ENCODE measurements at regions not wholly inside any gene's neighbourhood (a gene's known extent, or its start where the extent isn't known, plus 50 kb on each side); places are given as distances from the start of the nearest gene placed in this dataset.

DNA sequence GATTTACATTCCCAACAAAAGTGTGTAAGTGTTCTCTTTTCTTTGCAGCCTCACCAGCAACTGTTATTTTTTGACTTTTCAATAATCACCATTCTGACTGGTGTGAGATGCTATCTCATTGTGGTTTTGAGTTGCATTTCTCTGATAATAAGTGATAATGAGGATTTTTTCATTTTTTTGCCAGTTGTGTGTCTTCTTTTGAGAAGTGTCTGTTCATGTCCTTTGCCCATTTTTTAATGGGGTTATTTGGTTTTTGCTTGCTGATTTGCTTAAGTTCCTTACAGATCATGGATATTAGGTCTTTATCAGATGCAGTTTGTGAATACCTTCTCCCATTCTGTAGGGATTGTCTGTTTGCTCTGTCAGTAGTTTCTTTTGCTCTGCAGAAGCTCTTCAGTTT lies 107.7 kb downstream of the EHF start:
- Histone ChIP-seq H3K27ac (ENCODE audit: low read depth, low read length, poor library complexity, severe bottlenecking) (no peak overlapping the region), H3K4me1 (ENCODE audit: insufficient read depth, low read length, poor library complexity, severe bottlenecking) (no peaks in the 10 kb centered on the region), H3K9me3 (ENCODE audit: low read depth, low read length, poor library complexity, severe bottlenecking) (no peaks in the 10 kb centered on the region), H3K36me3 (ENCODE audit: insufficient read depth, low read length, poor library complexity, severe bottlenecking) (no peaks in the 10 kb centered on the region), H3K4me3 (ENCODE audit: low read depth, low read length, poor library complexity, severe bottlenecking) (no peak overlapping the region), H3K27me3 (replicated peaks; ENCODE audit: insufficient read depth, low read depth, low read length, poor library complexity) (peaks cover 5% of the 10 kb centered on the region)
- no peak for DNase-seq (ENCODE audit: low spot score)
- POLR2A ChIA-PET (ENCODE audit: low non-redundant PET): no interaction called here
- CTCF ChIA-PET: no interaction called here
- intact Hi-C loops (cut with micrococcal nuclease; ENCODE audit: unreplicated experiment): no loop called here
- no TSS peak for BruUV-seq (replicated peaks)
- TF ChIP-seq, protein P1, sequence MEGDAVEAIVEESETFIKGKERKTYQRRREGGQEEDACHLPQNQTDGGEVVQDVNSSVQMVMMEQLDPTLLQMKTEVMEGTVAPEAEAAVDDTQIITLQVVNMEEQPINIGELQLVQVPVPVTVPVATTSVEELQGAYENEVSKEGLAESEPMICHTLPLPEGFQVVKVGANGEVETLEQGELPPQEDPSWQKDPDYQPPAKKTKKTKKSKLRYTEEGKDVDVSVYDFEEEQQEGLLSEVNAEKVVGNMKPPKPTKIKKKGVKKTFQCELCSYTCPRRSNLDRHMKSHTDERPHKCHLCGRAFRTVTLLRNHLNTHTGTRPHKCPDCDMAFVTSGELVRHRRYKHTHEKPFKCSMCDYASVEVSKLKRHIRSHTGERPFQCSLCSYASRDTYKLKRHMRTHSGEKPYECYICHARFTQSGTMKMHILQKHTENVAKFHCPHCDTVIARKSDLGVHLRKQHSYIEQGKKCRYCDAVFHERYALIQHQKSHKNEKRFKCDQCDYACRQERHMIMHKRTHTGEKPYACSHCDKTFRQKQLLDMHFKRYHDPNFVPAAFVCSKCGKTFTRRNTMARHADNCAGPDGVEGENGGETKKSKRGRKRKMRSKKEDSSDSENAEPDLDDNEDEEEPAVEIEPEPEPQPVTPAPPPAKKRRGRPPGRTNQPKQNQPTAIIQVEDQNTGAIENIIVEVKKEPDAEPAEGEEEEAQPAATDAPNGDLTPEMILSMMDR (conservative IDR thresholded peaks at IDR 0.05; ENCODE audit: low read depth, low read length): no peak
- TF ChIP-seq EZH2 (IDR thresholded peaks at IDR 0.05; ENCODE audit: borderline replicate concordance, low read depth, low read length, poor library complexity, severe bottlenecking): no peak

DNA sequence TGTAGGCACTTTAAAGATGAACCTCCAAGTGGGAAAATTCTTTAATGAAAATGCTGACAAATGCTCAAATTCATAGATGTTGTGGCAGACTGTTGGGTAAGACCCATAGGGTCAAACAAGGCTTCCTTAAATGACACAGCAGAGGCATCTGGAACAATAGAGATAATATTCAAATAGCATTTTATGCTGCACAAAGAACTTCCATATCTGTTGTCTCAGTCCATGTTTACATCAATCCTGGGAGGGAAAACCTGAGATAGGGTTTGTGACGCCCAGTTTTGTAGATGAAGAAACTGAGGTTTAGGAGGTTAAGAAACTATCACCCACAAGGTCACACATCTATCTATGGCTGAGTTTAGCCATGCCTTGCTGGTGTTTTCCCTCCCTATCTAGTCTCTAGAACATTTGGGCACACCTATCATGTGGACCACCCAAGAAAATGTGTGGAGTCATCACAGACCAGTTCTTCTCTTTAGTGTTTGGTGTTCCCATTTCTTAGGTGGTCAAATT lies 106.4 kb downstream of the EHF start:
- Histone ChIP-seq H3K27me3 (replicated peaks; ENCODE audit: insufficient read depth, low read depth, low read length, poor library complexity) (peaks cover 5% of the 10 kb centered on the region), H3K4me1 (ENCODE audit: insufficient read depth, low read length, poor library complexity, severe bottlenecking) (no peaks in the 10 kb centered on the region), H3K9me3 (ENCODE audit: low read depth, low read length, poor library complexity, severe bottlenecking) (no peaks in the 10 kb centered on the region), H3K27ac (ENCODE audit: low read depth, low read length, poor library complexity, severe bottlenecking) (no peak overlapping the region), H3K36me3 (ENCODE audit: insufficient read depth, low read length, poor library complexity, severe bottlenecking) (no peaks in the 10 kb centered on the region), H3K4me3 (ENCODE audit: low read depth, low read length, poor library complexity, severe bottlenecking) (no peak overlapping the region)
- TF ChIP-seq, protein P1 (conservative IDR thresholded peaks at IDR 0.05; ENCODE audit: low read depth, low read length): no peak
- TF ChIP-seq EZH2 (IDR thresholded peaks at IDR 0.05; ENCODE audit: borderline replicate concordance, low read depth, low read length, poor library complexity, severe bottlenecking): no peak
- CTCF ChIA-PET: no interaction called here
- POLR2A ChIA-PET (ENCODE audit: low non-redundant PET): interaction anchor here (0.5 kb wide), 1 partner anchor 1025 kb away, joined by 6 read pairs; no protein-coding TSS in a partner anchor
- no TSS peak for BruUV-seq (replicated peaks)
- intact Hi-C loops (cut with micrococcal nuclease; ENCODE audit: unreplicated experiment): no loop called here
- no peak for DNase-seq (ENCODE audit: low spot score)

DNA sequence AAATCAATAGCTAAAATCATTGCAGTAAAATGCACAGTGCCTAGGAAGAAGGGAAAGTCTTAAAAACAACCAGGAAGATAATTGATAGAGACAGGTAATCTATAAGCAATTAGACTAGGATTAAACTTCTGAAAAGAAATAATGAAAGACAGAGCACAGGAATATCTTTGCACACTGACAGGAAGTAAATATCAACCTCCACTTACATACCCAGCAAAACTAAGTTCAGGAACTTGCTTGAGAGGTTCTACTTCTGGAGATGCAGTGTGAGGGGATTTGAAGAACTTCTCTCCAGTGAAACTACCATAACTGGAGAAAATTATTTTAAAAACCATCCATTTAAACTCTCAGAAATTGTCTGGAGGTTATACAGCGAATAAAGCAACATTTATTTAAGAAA lies 104.1 kb downstream of the EHF start:
- no peak overlapping the region for H3K27ac ChIP-seq (ENCODE audit: low read depth, low read length, poor library complexity, severe bottlenecking)
- H3K4me3 ChIP-seq (ENCODE audit: low read depth, low read length, poor library complexity, severe bottlenecking): no peak overlapping the region
- POLR2A ChIA-PET (ENCODE audit: low non-redundant PET): no interaction called here
- H3K4me1 ChIP-seq (ENCODE audit: insufficient read depth, low read length, poor library complexity, severe bottlenecking): no peaks in the 10 kb centered on the region
- CTCF ChIA-PET: no interaction called here
- no peaks in the 10 kb centered on the region for H3K9me3 ChIP-seq (ENCODE audit: low read depth, low read length, poor library complexity, severe bottlenecking)
- intact Hi-C loops (cut with micrococcal nuclease; ENCODE audit: unreplicated experiment): no loop called here
- H3K27me3 ChIP-seq (replicated peaks; ENCODE audit: insufficient read depth, low read depth, low read length, poor library complexity): peaks cover 2% of the 10 kb centered on the region
- no peak for TF ChIP-seq EZH2 (IDR thresholded peaks at IDR 0.05; ENCODE audit: borderline replicate concordance, low read depth, low read length, poor library complexity, severe bottlenecking)
- TF ChIP-seq, protein P1 (conservative IDR thresholded peaks at IDR 0.05; ENCODE audit: low read depth, low read length): no peak
- no peak for DNase-seq (ENCODE audit: low spot score)
- BruUV-seq (replicated peaks): no TSS peak
- no peaks in the 10 kb centered on the region for H3K36me3 ChIP-seq (ENCODE audit: insufficient read depth, low read length, poor library complexity, severe bottlenecking)
